Forelimb muscle (tissue), 1 donor: ENCODE measurements at regions not wholly inside any gene's neighbourhood (a gene's known extent, or its start where the extent isn't known, plus 50 kb on each side); places are given as distances from the start of the nearest gene placed in this dataset.
"Not testable (repeated sequence)": the region's sequence is repeated elsewhere in the genome, so short reads cannot be mapped to it uniquely, and the experiment has no call there.

Experiments used
- DNase-seq: peaks from one replicate; pipeline ENCODE4 v3.0.0-alpha.2; 2013; ENCODE audit warnings: low read depth

DNA sequence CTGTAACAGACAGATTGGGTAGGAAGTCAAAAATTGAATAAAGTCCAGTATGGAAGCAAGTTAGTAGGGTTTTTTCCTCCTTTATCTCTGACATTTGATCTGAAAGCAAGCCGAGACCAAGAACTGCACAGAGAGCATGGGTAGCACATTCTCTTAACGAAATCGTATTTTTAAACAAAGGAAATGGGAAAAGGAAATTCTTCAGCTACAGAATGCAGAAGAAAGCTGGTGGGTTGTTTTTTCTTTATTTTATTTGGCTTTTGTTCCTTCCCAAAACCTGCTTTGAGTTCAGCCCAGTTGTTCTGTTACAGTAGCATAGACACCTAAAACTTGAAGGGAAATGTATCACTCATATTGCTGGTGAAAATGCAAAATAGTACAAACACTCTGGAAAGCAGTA is 397.0 kb downstream of the GBE1 start:
- DNase-seq, result no peak

DNA sequence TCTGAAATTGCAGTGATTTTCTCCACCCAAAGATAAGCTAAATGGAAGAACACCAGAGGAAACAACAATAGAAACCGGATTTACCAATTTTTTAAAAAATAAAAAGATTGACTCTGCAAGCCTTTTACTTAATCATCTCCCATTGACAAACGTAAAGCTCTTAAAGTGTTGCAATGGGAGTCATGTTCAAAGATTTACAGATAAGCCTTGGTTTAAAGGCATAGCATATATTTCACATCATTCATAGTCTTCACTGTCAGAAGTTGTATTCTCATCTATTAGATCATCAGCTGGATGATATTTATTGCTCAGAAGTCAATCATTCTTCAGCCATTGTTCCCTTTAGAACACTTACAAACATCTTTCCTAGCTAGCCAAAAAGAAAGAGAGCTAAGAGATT is 397.6 kb downstream of the GBE1 start:
- no peak for DNase-seq

DNA sequence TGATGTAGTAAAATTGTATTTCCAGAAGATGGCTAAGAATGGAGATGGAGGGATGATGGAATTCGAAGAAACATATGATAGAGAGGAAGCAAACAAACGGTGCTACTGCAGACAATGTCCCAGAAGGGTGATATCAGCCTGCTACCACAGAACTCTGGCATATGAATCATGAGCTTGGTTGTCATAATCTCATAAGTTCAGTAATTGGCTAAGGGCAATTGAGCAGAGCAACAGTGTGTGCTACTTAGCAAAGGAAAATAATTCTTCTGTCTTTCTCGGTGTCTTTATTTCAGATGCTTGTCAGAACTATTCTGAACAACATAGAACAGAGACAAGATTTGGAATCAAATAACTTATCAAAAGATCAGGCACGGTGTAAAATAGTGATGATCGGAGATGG is 407.3 kb downstream of the GBE1 start:
- no peak for DNase-seq

DNA sequence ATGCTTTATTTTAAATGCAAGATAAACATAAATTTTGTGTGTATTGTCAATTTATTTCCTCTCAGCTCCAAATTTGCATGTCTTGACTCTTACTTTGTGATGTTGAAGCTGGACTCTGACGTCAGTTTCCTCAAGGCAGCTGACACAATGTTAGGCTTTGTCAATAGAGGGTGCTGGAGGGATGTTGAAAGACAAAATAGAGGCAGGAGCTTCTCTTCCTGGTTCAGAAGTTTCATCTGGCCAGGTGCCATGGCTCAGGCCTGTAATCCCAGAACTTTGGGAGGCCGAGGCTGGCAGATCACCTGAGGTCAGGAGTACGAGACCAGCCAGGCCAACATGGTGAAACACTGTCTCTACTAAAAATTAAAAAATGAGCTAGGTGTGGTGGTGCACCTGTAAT is 408.6 kb downstream of the GBE1 start:
- no peak for DNase-seq

DNA sequence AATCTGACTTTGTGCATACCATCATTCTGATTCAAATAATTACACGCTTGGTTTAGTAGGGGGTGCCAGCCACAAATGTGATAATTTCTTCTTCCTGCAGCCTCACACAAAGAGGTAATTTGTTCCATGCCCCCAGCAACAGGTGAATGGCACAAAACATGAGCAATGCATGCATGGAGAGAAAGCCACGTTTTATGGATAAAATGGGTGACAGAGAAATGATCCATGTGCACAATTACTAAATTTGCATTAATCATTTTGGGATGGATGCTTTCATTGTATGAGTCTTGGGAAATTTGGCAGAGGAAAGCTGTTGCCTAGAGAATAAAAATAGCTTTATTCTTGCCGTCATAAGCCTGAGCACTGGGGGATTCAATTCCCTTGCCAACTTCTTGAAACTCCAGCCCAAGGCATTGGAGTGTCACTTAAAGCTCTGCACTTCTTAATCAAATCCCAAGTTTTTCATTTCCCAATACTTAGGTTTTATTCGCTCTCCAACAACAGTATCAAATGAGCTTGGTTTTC is 411.6 kb downstream of the GBE1 start:
- no peak for DNase-seq

DNA sequence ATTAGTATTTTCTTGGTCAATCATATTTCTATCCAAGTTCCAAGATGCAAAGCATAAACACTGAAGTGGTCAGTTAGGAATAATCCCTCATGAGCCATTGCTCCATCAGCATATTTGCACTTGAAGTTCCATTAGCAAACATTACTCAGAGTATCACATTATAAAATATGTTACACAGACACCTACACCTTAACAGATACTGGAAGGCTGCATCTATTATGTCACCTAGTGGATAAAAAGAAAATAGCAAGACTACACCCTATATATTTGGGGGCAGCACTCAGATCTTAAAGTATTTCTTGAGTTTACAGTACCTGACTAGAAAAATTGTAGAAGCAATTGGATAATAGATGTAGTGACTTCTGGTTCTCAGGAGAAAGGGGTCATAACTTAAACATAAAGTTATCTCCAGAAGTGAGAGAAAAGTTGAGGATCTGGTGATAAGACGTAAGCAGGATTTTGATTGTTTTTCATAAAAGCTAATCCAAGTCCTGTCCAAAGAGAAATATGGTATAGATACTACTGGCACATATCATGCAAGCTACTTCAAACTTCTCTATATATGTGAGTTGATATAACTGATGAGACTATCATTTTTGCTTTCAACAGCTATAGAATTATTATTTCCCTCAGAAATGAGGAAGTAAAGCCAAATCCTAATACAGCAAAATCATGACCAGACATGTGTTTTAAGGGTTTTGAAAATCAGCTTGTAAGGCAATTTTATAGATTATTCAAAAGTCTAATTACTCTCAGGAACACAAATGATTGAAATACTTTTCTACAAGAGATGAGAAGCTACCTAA is 422.2 kb downstream of the GBE1 start:
- no peak for DNase-seq

DNA sequence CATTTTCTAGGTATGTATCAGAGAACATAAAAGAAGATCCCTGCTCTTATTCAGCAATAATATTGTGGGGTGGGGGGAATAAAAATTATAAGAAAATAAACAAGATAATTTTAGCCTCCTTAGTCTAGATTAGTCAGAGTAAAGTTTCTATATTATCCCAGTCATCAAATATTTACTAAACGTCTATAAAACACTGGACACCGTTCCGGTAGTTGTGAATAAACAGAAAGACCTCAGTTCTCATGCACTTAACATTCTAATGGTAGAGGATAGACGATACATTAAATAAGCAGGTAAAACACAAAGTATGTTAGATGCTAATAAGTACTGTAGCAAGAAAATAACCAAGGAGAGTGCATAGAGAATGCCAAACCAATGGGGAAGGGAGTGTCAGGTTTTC is 425.0 kb downstream of the GBE1 start:
- no peak for DNase-seq

DNA sequence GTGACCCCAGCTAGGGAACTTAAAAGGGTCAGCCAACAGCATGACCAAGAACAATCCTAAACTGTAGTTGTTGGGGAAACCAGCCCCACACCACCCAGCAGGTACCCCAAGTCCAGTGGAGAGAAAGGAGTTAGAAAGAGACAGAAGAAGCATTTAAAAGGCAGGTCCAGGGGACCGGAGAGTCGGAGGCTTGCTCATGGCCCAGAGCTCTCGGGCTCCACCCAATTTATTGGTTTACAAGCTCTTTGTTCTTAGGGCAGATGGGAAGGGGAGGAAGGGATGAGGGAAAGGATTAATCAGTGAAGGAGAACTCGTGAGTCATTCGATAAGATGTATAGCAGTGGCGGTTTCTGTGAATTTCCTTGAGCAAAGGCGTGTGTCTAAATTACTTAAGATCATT is 431.6 kb downstream of the GBE1 start:
- DNase-seq, result not testable (repeated sequence)

DNA sequence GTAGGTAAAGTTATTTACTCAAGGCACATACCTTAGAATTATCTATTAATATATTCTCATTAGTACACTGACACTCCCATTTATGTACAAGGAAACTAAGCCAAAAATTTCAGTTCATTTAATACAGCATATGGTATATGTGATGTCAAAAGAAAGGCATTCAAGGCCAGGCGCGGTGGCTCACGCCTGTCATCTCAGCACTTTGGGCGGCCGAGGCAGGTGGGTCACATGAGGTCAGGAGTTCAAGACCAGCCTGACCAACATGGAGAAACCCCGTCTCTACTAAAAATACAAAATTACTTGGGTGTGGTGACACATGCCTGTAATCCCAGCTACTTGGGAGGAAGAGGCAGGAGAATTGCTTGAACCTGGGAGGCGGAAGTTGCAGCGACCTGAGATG is 435.2 kb downstream of the GBE1 start:
- DNase-seq, result no peak

DNA sequence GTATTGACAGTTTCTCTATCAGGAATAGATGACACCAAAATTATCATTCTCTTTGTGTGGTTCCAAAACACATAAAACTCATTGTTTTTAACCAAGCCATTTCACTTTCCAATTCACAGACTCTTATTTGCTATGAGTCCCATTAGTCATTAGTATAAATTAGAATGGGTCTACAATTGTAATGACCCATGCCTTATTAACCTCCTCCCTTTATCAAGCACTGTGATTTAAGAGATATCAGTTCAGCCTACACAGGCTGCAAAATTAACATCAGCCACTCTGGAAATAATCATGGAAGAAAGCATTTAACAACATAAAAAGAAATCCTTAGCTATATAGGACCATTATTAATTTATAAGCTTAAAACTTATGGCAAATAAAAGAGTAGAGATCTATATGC is 440.6 kb downstream of the GBE1 start:
- no peak for DNase-seq

DNA sequence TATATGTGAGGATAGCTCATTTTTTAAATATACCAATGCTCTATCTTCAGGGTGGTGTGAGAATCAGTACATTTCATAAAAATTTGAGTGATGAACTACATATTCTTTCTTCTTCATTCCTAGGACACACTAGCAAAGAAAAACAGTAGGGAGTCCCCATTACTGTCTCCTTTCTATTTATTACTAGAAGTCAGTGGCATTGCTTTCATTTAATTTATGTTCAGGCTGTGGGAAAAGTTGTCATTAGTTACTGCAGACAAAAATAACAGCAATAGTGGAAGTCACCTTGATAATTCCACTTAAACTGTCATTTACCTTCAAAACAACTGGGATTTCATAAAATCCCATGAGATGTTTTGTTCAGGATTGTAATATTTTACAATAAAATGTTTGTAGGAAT is 446.4 kb downstream of the GBE1 start:
- no peak for DNase-seq

DNA sequence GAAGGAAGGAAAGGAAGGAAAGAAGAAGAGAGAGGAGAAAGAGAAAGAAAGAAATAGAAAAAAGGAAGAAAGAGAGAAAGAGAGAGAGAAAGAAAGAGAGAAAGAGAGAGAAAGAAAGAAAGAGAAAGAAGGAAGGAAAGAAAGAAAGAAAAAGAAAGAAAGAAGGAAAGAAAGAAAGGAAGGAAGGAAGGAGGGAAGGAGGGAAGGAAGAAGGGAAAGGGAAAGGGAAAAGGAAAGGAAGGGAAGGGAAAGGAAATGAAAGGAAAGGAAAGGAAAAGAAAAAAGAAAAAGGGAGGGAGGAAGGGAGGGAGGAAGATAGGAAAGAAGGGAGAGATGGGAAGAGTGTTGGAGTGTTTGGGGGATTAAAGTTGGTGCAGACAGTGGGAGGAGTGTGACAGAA is 450.1 kb downstream of the GBE1 start:
- DNase-seq, result no peak

DNA sequence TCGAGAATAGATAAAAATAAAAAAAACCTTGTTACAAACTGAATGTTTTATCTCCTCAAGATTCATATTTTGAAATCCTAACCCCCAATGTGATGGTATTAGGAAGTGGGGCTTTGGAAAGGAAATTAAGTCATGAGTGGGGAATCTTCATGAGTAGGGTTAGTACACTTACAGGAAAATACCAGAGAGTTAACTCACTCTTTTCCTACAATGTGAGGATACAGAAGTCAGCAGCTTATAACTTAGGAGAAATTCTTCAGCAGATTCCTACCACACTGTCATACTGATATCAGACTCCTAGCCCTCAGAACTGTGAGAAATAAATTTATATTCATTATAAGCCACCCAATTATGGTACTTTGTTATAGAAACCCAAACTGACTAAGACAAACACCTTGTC is 453.1 kb downstream of the GBE1 start:
- no peak for DNase-seq

DNA sequence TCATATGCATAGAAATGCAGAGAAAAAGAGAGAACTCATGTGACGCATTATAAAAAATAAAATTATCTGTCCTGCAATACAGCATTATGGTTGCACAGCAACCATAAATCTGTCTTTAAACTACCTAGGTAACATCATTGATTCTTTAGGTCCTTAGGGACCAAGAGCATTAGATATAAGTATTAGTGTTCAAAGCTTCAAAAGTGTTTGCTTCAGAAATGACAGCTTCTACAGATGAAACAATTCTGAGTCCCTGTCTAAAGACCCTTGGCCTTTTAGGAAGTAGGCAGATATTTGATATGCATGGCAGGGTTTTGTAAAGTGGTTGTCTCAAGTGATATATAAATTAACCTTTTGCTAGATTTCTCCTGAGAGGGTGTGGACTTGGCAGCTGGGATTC is 454.2 kb downstream of the GBE1 start:
- DNase-seq, result no peak

DNA sequence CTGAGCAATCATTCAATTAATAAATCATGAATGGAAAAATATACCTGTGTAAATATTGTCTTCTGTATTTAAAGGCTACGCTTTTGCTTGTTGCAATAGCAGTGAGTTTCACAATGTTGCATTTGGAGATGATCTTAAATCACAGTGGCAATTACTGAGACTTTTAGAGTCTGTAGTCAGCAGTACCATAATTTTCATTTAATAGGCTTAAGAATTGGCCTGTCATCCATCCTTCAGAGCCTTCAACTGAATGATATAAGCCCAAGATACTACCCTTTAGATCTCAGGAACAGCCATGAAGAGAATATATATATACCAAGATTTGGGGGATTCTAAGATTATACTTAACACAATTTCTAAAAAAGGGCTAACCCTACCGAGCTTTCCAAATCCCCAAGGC is 458.1 kb downstream of the GBE1 start:
- DNase-seq, result no peak

DNA sequence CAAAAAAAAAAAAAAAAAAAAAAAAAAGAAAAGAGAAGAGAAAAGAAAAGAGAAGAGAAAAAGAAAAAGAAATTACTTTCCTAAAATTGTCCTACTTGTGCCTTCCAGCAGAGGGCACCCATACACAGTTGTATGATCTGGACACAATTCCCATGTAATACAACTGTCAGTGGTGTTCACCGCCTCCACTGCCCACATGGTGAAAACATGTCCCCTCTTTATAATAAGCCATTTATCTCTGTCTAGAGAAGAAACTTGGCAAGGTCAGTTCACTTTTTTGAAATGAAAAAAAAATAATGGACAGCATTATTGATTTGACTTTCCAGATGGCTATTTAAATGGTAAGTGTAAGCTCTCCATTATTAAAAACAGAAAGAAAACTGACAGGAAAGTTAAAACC is 459.4 kb downstream of the GBE1 start:
- peak; percentile 9 for DNase-seq

DNA sequence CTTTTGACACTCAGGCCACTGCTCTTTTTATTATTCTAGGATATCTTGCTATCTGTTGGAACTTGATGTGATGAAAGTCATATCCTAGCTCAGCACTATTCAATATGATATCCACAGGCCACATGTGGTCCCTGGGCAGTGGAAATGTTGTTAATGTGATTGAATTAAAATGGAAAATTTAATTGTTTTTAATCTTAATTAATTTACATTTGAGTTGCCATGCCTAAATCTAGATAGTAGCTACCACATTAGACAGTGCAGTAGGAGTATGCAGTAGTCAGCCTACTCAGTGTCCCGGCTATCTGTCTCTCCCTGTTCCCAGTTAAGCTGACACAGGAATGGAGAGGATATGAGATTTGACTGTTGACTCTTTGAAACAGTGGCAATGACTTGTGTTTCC is 460.2 kb downstream of the GBE1 start:
- no peak for DNase-seq

DNA sequence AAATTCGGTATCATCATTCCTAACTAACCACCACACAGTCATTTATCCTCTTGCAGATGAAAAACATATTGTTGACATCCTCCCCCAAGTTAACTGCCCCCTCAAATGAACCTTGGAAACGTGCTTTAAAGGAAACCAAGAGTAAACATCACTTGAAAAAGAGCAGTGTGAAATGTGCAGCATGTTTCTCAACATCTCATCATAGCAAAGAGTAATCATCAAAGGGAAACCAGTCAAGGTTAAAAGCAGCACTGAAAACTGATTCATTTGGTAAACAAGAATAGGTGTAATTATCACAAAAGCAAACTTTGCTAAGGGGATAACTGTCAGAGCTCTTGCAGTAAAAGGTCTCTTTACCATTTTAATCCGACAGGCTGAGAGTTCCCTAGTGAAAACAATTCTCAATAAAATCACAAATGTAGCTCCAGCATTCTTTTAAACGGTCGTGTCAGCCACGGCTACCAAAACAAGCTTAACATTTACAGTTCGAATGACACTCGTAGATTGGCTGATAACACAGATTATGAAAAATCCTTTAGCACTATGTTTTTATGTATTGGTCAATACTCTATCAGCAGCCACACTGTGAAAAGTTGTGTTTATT is 461.0 kb downstream of the GBE1 start:
- DNase-seq, result no peak

DNA sequence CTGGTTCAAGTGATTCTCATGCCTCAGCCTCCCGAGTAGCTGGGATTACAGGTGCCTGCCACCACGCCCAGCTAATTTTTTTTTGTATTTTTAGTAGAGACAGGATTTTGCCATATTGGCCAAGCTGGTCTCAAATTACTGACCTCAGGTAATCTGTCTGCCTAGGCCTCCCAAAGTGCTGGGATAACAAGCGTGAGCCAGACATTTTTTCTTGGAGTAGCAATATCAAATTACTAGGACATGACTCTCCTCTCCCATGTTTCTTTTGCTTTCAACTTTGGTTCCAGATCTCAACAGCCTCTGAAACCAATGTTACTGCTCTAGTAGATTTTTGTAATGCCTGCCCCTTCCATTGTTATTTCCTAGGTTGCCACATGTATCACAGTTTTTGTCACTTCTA is 462.0 kb downstream of the GBE1 start:
- DNase-seq, result no peak

DNA sequence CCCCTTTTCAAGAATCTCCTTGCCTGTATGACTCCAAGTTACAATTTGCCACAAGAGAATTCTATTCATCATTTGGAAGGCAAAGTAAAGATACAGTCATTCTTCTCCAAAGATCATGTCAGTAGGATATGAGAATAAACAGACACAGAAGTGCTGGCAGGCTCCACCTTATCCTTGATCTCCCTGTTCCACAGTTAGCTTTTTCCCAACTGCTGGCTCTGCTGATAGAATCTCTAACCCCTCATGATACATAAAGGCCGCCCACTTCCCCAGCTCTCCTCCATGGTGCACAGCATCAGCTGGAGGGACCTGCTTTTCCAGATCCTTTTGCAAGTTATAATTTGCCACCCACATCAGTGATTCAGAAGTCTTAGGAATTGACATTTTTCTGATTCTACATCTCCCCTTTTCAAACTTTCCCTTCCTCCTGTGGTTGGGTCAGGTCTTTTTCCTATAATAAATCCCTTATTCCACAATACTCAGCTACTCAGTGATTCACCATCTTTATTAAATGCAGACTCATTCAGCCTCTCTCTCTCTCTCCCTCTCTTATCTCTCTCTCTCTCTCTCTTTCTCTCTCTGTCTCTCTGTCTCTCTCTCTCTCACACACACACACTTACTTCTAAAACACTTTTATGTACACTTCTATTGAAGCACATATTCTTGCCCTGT is 465.4 kb downstream of the GBE1 start:
- DNase-seq, result no peak

DNA sequence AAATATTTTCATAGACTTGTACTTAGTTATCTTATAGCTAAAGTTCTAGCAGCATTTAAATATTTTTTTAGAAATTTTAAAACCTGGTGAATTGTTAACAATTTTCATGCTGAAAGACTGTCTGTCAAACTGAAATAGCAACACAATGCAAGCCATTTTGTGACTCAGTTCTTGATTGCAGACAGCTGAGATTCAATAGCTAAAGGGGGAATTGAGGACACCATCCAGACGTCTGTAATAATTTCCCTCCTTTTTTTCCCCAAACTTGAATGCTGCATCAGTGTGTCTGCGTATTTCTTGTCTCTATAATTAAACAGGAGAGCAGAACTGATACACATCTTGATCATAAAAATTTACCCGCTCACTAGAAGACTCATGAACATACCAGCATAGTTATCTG is 468.3 kb downstream of the GBE1 start:
- no peak for DNase-seq

DNA sequence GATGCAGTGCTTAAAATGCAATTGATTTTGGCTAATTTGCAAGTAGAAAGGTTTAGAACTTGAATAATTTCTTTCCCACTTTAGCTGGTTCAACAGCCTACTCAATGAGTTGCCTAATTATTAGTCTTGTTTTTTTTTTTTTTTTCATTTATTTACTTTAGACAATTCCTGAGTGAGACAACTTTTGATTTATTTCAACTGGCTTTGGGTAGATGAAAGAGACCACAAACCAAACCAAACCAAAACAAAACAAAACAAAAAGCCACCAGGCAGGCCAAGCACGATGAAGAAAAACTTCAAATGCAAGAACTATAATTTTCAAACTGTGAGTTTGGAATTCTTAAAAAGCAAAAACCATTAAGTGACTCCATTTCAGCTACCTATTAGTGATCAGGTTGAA is 469.9 kb downstream of the GBE1 start:
- no peak for DNase-seq

DNA sequence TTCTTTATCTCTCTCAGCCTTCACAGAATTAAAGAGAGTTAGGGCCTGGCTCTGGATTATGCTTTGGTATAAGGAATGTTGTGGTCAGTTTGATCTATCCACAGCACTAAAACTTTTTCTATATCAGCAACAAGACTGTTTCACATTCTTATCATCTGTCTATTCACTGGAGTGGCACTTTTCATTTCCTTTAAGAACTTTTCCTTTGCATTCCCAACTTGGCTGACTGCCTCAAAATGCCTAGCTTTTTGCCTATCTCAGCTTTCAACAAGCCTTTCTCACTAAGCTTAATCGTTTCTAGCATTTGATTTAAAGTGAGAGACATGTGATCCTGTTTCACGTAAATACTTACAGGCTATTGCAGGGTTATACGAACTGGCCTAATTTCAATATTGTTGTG is 471.8 kb downstream of the GBE1 start:
- DNase-seq, result no peak
